ENCODE measurements at regions not wholly inside any gene's neighbourhood (a gene's known extent, or its start where the extent isn't known, plus 50 kb on each side); places are given as distances from the start of the nearest gene placed in this dataset.
A peak's percentile ranks its signal among the peaks of the same experiment; 100 is the strongest.

DNA sequence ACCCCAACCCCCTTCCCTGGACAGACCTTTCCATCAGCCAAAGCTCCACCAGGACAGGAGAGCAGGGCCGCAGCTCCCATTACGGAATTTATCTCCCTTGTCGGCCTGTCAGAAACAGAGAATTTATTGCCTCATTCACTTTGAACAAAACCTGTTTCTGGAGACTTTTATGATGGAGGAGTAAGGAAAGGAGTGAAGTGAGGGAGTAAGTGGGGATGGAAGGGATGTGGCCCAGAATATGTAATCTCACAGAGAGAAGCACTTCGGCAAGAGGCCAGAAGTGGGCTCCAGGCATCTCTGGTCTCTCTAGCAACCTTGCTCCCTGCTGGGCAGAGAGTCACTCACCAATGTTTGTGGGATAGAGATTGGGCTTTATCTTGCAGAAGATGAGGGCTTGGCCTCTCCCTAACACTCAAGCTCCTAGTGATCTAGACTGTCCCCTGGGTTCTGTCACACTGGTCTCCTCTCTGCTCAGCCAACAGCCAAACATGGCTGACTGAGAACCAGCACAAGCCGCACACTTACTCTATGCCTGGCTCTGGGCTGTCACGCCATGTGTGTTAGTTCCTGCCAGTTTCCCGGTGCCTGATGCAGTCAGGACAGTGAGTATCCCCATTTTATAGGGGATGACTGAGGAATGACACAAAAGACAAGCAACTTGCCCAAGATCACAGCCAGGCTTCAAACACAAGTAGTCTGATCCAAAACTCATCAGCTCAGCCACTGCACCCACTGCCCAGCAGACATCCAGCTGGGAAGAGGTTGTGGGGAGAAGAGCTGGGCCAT lies 149.4 kb upstream of the ZMIZ1 start:
- TF ChIP-seq, protein P1, sequence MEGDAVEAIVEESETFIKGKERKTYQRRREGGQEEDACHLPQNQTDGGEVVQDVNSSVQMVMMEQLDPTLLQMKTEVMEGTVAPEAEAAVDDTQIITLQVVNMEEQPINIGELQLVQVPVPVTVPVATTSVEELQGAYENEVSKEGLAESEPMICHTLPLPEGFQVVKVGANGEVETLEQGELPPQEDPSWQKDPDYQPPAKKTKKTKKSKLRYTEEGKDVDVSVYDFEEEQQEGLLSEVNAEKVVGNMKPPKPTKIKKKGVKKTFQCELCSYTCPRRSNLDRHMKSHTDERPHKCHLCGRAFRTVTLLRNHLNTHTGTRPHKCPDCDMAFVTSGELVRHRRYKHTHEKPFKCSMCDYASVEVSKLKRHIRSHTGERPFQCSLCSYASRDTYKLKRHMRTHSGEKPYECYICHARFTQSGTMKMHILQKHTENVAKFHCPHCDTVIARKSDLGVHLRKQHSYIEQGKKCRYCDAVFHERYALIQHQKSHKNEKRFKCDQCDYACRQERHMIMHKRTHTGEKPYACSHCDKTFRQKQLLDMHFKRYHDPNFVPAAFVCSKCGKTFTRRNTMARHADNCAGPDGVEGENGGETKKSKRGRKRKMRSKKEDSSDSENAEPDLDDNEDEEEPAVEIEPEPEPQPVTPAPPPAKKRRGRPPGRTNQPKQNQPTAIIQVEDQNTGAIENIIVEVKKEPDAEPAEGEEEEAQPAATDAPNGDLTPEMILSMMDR (IDR thresholded peaks at IDR 0.05; ENCODE audit: borderline replicate concordance): no peak
- no peaks in the 10 kb centered on the region for H3K9me3 ChIP-seq (replicated peaks)
- H3K27ac ChIP-seq (replicated peaks): no peak overlapping the region
- peaks cover 15% of the 10 kb centered on the region for H3K4me1 ChIP-seq
- DNase-seq: no peak
- no peaks in the 10 kb centered on the region for H3K36me3 ChIP-seq
- intact Hi-C loops (cut with micrococcal nuclease): no loop called here
- H3K4me3 ChIP-seq: no peak overlapping the region
- no peaks in the 10 kb centered on the region for H3K27me3 ChIP-seq (ENCODE audit: low read depth)

DNA sequence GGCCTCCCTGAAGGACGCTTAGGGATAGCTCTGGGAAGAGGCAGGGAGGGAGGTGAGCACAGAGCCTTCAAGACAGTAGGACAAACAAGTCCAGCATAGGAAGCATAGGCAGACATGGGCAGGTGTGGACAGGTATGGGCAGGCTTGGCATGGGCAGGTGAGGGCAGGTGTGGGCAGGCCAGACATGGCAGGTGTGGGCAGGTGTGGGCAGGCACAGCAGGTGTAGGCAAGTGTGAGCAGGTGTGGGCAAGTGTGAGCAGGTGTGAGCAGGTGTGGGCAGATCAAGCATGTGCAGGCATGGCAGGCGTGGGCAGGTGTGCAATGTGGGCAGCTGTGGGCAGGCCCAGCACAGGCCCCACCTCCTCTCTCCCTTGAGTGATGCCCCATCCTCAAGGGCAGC lies 148.8 kb upstream of the ZMIZ1 start:
- no peaks in the 10 kb centered on the region for H3K9me3 ChIP-seq (replicated peaks)
- H3K27ac ChIP-seq (replicated peaks): no peak overlapping the region
- H3K4me3 ChIP-seq: no peak overlapping the region
- H3K27me3 ChIP-seq (ENCODE audit: low read depth): no peaks in the 10 kb centered on the region
- TF ChIP-seq, protein P1 (IDR thresholded peaks at IDR 0.05; ENCODE audit: borderline replicate concordance): no peak
- DNase-seq: no peak
- intact Hi-C loops (cut with micrococcal nuclease): no loop called here
- H3K4me1 ChIP-seq: peaks cover 18% of the 10 kb centered on the region
- H3K36me3 ChIP-seq: no peaks in the 10 kb centered on the region

DNA sequence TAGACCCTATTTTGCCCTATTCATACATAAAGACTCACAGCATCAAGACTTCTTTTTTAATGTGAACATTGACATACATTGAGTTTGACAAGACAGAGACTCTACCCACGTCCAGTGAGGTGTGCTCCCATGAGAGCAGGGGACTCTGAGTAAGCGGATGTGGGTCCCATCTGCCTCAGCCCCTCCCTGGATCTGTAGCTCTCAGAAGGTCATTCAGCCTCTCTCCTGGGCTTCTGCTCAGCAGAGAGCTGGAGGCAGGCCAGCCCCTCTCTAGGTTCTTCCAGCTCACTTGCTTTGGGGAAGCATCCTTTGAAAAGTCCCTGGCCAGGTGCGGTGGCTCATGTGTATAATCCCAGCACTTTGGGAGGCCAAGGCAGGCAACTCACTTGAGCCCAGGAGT lies 146.9 kb upstream of the ZMIZ1 start:
- Histone ChIP-seq H3K27ac (replicated peaks) (no peak overlapping the region), H3K9me3 (replicated peaks) (no peaks in the 10 kb centered on the region), H3K27me3 (ENCODE audit: low read depth) (no peaks in the 10 kb centered on the region), H3K36me3 (no peaks in the 10 kb centered on the region), H3K4me3 (no peak overlapping the region), H3K4me1 (peaks cover 18% of the 10 kb centered on the region)
- intact Hi-C loops (cut with micrococcal nuclease): no loop called here
- no peak for DNase-seq
- TF ChIP-seq, protein P1 (IDR thresholded peaks at IDR 0.05; ENCODE audit: borderline replicate concordance): no peak

DNA sequence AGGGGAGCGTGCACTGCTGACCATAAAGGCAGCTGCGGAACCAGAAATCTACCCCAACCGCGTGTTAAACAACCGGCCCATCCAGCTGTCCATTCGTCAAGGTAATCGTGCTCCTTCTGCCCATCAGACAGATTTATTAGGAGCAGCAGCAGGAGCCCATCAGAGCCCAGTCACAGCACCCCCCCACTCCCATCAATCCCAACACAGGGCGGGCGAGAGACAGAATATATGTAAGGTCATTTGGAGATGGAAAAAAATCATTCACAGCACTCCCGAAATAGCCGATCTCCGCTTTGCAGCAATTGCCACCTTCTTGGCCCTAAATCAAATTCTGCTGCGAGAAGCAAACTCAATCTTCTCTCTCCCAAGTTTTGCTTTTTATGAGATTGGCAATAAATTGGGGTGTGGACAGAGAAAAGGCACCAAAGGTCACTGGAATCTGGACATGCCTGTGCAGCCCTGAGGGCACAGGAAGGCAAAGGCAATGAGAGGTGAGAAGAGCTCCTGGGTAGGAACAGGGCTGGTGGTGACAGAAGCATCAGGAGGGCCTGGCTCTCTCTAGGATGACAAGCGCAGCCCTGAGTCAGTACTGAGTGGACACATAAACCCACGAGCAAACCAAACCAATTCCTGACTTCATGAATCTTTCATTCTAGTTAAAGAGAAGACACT lies 145.0 kb upstream of the ZMIZ1 start:
- Histone ChIP-seq H3K27ac (replicated peaks) (peak overlapping the region; percentile 57), H3K9me3 (replicated peaks) (no peaks in the 10 kb centered on the region), H3K4me3 (no peak overlapping the region), H3K4me1 (peaks cover 18% of the 10 kb centered on the region), H3K36me3 (no peaks in the 10 kb centered on the region), H3K27me3 (ENCODE audit: low read depth) (no peaks in the 10 kb centered on the region)
- TF ChIP-seq, protein P1 (IDR thresholded peaks at IDR 0.05; ENCODE audit: borderline replicate concordance): no peak
- no peak for DNase-seq
- intact Hi-C loops (cut with micrococcal nuclease): no loop called here

DNA sequence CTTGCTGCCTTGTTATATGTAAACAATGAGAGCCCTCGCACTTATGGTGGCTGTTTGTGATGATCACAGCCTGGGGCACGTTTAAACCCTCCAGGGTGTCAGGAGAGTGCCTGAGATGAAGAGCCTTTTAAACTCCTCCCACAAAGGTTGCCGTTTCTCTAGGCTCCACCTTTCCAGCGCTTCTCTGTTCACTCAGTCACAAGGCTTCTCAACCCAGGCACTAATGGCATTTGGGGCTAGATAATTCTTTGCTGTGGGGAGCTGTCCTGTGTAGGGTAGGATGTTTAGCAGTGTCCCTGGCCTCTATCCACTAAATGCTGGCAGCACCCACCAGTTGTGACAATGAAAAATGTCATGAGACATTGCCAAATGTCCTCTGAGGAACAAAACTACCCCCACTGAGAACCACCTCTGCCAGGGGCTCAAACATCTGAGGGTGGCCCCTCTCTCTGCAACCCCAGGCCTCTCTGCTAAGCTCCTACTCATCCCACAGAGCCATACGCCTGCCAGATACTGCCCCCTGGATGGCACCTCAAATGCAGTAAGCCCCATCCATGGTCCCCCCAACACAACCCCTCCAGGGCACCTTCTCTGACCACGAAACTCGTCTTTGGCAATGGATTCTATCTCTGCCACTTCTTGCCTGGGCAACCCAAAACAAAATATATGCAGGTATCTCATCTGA lies 144.3 kb upstream of the ZMIZ1 start:
- H3K27me3 ChIP-seq (ENCODE audit: low read depth): no peaks in the 10 kb centered on the region
- intact Hi-C loops (cut with micrococcal nuclease): no loop called here
- H3K4me3 ChIP-seq: no peak overlapping the region
- H3K36me3 ChIP-seq: no peaks in the 10 kb centered on the region
- peaks cover 18% of the 10 kb centered on the region for H3K4me1 ChIP-seq
- no peak for DNase-seq
- H3K27ac ChIP-seq (replicated peaks): peak overlapping the region; percentile 57
- TF ChIP-seq, protein P1 (IDR thresholded peaks at IDR 0.05; ENCODE audit: borderline replicate concordance): no peak
- no peaks in the 10 kb centered on the region for H3K9me3 ChIP-seq (replicated peaks)
